WTC11 (cell line): ENCODE measurements at regions not wholly inside any gene's neighbourhood (a gene's known extent, or its start where the extent isn't known, plus 50 kb on each side); places are given as distances from the start of the nearest gene placed in this dataset.

Source experiments
- CDX4 ChIP-seq: fragments of 250-450 bp; sonication (Bioruptor Pico); IDR thresholded peaks from 2 replicates; pipeline ENCODE4 v1.9.0; 2021; ENCODE audit warnings: moderate library complexity, mild to moderate bottlenecking, inconsistent platforms, borderline replicate concordance
- CREM ChIP-seq: sonication (generic); formaldehyde crosslinking; IDR thresholded peaks from 2 replicates; pipeline ENCODE4 v1.8.1; 2022; ENCODE audit warnings: mild to moderate bottlenecking, missing genetic modification reagents, moderate library complexity
- CTCF ChIP-seq: fragments of 200-600 bp; IDR thresholded peaks from 2 replicates; pipeline ENCODE4 v1.8.0; 2022; ENCODE audit warnings: antibody characterized with exemption
- MLX ChIP-seq: sonication (generic); formaldehyde crosslinking; IDR thresholded peaks from 2 replicates; pipeline ENCODE4 v1.8.1; 2023; ENCODE audit warnings: mild to moderate bottlenecking, missing genetic modification reagents, moderate library complexity
- NFE2L1 ChIP-seq: sonication (generic); formaldehyde crosslinking; IDR thresholded peaks from 2 replicates; pipeline ENCODE4 v1.8.1; 2023; ENCODE audit warnings: missing genetic modification reagents
- TEAD4 ChIP-seq: sonication (generic); formaldehyde crosslinking; IDR thresholded peaks from 2 replicates; pipeline ENCODE4 v1.8.0; 2022; ENCODE audit warnings: mild to moderate bottlenecking, missing genetic modification reagents
- ZNF138 ChIP-seq: sonication (generic); formaldehyde crosslinking; conservative IDR thresholded peaks from 2 replicates; pipeline ENCODE4 v1.8.1; 2022; ENCODE audit warnings: mild to moderate bottlenecking, moderate library complexity, missing genetic modification reagents

GRCh38 chr12:13343375-13343774, 146.8 kb downstream of the EMP1 start:
- no peak for TF ChIP-seq CTCF
- TF ChIP-seq TEAD4 (CRISPR knock-in tag), result no peak
- TF ChIP-seq CREM (CRISPR knock-in tag), result no peak
- no peak for TF ChIP-seq CDX4 (CRISPR knock-in tag)
- no peak for TF ChIP-seq MLX (CRISPR knock-in tag)
- TF ChIP-seq NFE2L1 (CRISPR knock-in tag), result no peak
- TF ChIP-seq ZNF138, result no peak
